Lung (tissue), 11 donors: ENCODE measurements at regions not wholly inside any gene's neighbourhood (a gene's known extent, or its start where the extent isn't known, plus 50 kb on each side); places are given as distances from the start of the nearest gene placed in this dataset.

Experiments
- ATAC-seq: fragments of 200-7000 bp; cut with Tn5 transposase; one replicate; pipeline ENCODE4 v1.9.1; 2020; ENCODE audit warnings: moderate number of reproducible peaks; ENCODE audit not compliant: insufficient read depth, low FRiP score
- DNase-seq, 3 donors: peaks; one replicate each; pipeline ENCODE4 v3.0.0-alpha.2; 2013 to 2017
- H3K27ac ChIP-seq, 2 donors: one replicate each; pipeline ENCODE4 v1.5.1; 2013; ENCODE audit warnings: mild to moderate bottlenecking in 2 of 2, moderate library complexity in 2 of 2, control low read depth in 1 of 2, inconsistent platforms in 1 of 2, low read depth in 1 of 2, low read length in 1 of 2
- H3K27me3 ChIP-seq, 3 donors: one replicate each; pipeline ENCODE4 v1.5.1; 2013; ENCODE audit warnings: low read length in 2 of 3; ENCODE audit not compliant: control insufficient read depth in 3 of 3, insufficient read depth in 3 of 3
- H3K36me3 ChIP-seq, 4 donors: one replicate each; pipeline ENCODE4 v1.5.1; 2013; ENCODE audit warnings: low read length in 4 of 4, mild to moderate bottlenecking in 1 of 4, moderate library complexity in 1 of 4; ENCODE audit not compliant: control insufficient read depth in 4 of 4, insufficient read depth in 4 of 4
- H3K4me1 ChIP-seq, 5 donors: one replicate each; pipeline ENCODE4 v1.5.1; 2013; ENCODE audit warnings: low read length in 5 of 5, mild to moderate bottlenecking in 2 of 5, moderate library complexity in 1 of 5; ENCODE audit not compliant: control insufficient read depth in 5 of 5, insufficient read depth in 5 of 5
- H3K4me3 ChIP-seq: one replicate; pipeline ENCODE4 v1.5.1; 2013; ENCODE audit warnings: mild to moderate bottlenecking, control low read depth, moderate library complexity
- H3K9ac ChIP-seq, 2 donors: one replicate each; pipeline ENCODE4 v1.5.1; 2013; ENCODE audit warnings: low read length in 2 of 2, control low read depth in 1 of 2; ENCODE audit not compliant: insufficient read depth in 1 of 2
- H3K9me3 ChIP-seq, 4 donors: one replicate each; pipeline ENCODE4 v1.5.1; 2013; ENCODE audit warnings: low read length in 3 of 4, mild to moderate bottlenecking in 1 of 4, moderate library complexity in 1 of 4; ENCODE audit not compliant: control insufficient read depth in 4 of 4, insufficient read depth in 3 of 4
- WGBS, 2 donors: extraction: QIAGEN DNeasy Blood & Tissue Kit; methylation state at CpG; one replicate each; pipeline ENCODE4 v1.1.7; 2013; 5-methylcytosine and 5-hydroxymethylcytosine counted together
- TF ChIP-seq, protein P1 (sequence below): IDR thresholded peaks from 2 replicates; pipeline ENCODE4 v1.5.1; 2012; ENCODE audit warnings: mild to moderate bottlenecking; ENCODE audit errors: control extremely low read depth, extremely low read depth
- donor health status: control.
- donor health status: control.
- donor health status: Bipolar disorder and iron deficiency.
- donor health status: healthy.
- donor health status: DM: yes; HTN: yes; CAD: no.

DNA sequence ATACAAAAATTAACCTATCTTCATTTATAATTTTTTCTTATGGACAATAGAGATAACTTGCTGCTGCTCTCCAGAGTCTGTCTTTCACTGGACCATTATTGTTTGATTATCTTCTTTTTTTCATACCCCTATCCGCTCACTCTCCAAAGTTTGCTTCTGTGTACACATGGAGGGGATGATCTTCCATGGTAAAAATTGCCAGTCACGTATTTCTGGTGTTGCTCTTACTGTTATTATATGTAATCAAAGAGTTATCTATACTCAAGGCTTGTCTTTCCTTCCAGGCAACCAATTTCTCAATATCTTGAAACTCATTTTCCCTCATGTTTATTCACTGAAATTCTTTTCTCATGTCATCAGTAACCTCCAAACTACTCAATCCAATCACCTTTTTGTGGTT, 817.8 kb upstream of the NECTIN3 start:
- ATAC-seq (no peak), DNase-seq (no peak)
- Histone ChIP-seq H3K27ac (no peak overlapping the region), H3K4me1 (no peaks in the 10 kb centered on the region), H3K27me3 (no peaks in the 10 kb centered on the region), H3K9me3 (no peaks in the 10 kb centered on the region), H3K4me3 (no peak overlapping the region), H3K36me3 (no peaks in the 10 kb centered on the region), H3K9ac (no peak overlapping the region)
- TF ChIP-seq, protein P1, sequence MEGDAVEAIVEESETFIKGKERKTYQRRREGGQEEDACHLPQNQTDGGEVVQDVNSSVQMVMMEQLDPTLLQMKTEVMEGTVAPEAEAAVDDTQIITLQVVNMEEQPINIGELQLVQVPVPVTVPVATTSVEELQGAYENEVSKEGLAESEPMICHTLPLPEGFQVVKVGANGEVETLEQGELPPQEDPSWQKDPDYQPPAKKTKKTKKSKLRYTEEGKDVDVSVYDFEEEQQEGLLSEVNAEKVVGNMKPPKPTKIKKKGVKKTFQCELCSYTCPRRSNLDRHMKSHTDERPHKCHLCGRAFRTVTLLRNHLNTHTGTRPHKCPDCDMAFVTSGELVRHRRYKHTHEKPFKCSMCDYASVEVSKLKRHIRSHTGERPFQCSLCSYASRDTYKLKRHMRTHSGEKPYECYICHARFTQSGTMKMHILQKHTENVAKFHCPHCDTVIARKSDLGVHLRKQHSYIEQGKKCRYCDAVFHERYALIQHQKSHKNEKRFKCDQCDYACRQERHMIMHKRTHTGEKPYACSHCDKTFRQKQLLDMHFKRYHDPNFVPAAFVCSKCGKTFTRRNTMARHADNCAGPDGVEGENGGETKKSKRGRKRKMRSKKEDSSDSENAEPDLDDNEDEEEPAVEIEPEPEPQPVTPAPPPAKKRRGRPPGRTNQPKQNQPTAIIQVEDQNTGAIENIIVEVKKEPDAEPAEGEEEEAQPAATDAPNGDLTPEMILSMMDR = no peak
- 78 to 83% methylated on average over 2 of the region's 2 CpGs for WGBS, 2 donors

DNA sequence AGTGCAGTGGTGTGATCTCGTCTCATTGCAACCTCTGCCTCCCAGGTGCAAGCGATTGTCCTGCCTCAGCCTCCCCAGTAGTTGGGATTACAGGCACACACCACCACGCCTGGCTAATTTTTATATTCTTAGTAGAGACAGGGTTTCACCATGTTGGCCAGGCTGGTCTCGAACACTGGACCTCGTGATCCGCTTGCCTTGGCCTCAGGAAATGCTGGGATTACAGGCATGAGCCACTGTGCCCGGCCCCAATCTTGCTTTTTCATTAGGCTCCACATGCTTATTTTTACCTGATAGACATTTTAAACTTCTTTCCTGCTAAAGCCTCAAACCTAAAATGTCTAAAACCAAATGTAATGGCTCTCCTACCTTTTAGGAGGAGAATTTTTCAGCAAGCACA, 817.0 kb upstream of the NECTIN3 start:
- TF ChIP-seq, protein P1 = no peak
- Histone ChIP-seq H3K36me3 (no peaks in the 10 kb centered on the region), H3K27me3 (no peaks in the 10 kb centered on the region), H3K4me1 (no peaks in the 10 kb centered on the region), H3K27ac (no peak overlapping the region), H3K9me3 (no peaks in the 10 kb centered on the region), H3K9ac (no peak overlapping the region), H3K4me3 (no peak overlapping the region)
- no peak for ATAC-seq
- no peak for DNase-seq
- WGBS, 2 donors = 91 to 93% methylated on average over 7 of the region's 7 CpGs

DNA sequence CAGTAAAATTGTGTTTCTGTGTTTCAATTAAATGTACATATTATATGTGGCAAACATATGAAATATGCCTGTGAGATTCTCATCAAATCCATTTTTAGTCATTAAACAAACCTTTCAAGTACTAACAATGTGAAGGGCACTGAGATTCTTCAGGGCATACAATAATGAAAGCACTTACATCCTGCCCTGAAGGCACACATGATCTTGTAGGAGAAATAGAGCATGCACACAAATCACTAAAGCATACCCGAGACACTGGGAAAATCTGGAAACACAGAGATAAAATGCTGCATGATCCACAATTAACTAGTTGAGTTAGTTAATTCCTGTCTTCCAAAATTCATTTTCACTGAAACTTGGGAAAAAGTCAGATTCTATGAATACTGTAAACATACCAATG, 810.5 kb upstream of the NECTIN3 start:
- H3K9me3 ChIP-seq = no peaks in the 10 kb centered on the region
- TF ChIP-seq, protein P1 = no peak
- peaks cover 0 to 5% (median 0%) of the 10 kb centered on the region in 5 donors for H3K4me1 ChIP-seq
- no peak overlapping the region for H3K4me3 ChIP-seq
- H3K9ac ChIP-seq = no peak overlapping the region
- H3K27ac ChIP-seq = no peak overlapping the region
- ATAC-seq (no peak), DNase-seq (no peak)
- WGBS, 2 donors = 60 to 65% methylated on average over 1 of the region's 1 CpG
- H3K36me3 ChIP-seq = no peaks in the 10 kb centered on the region
- no peaks in the 10 kb centered on the region for H3K27me3 ChIP-seq

DNA sequence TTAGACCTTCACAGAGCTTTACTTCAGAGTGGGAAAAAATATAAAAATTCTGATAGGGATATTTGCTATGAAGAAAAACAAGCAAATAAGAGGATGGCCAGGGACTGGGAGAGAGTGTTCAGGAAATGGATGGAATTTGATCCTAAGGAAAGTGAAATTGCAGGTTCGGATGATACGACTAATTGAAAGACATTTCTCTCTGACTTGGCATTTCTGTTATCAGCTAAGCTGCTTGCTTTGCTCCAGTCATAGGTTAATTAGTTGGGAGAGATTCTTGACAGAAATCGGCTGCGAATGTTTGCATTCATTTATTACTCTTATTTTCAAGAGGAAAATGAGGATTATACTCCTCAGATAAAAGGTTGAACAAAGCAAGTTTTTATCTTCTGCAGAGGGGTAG, 808.7 kb upstream of the NECTIN3 start:
- Histone ChIP-seq H3K9ac (no peak overlapping the region), H3K4me1 (peaks cover 0 to 5% (median 0%) of the 10 kb centered on the region in 5 donors), H3K36me3 (no peaks in the 10 kb centered on the region), H3K9me3 (no peaks in the 10 kb centered on the region), H3K4me3 (no peak overlapping the region), H3K27ac (no peak overlapping the region), H3K27me3 (no peaks in the 10 kb centered on the region)
- ATAC-seq (no peak), DNase-seq (no peak)
- TF ChIP-seq, protein P1 = no peak
- 59 to 68% methylated on average over 4 of the region's 4 CpGs for WGBS, 2 donors
